ENCODE measurements at regions not wholly inside any gene's neighbourhood (a gene's known extent, or its start where the extent isn't known, plus 50 kb on each side); places are given as distances from the start of the nearest gene placed in this dataset.

DNA sequence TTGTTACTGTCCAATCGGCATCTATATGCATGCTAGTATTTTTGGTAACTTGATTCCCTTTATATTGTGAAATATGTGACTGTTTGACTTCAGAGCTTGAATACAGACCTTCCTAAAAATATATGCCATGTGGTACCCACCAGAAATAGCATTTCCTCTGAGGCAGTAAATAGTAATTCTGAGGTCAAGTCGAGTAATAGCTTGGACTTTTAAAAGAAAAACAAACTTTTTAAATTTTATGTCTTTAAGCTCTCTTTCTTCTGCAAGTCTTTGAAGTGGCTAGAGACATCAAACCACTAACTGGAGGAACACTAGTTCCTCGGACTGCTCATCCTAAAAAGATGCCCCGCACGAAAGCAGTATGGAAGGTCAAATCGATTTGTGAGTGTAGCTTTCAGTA lies 396.8 kb upstream of the SLC14A2 start (continued):
- TF ChIP-seq STAT1 (IDR thresholded peaks at IDR 0.05; ENCODE audit: unreplicated experiment), result no peak
- no peak for TF ChIP-seq ZNF114 (CRISPR knock-in tag; IDR thresholded peaks at IDR 0.05)
- no peak for TF ChIP-seq CREB1 (CRISPR knock-in tag; IDR thresholded peaks at IDR 0.05; ENCODE audit: low read depth)
- TF ChIP-seq, protein P1, sequence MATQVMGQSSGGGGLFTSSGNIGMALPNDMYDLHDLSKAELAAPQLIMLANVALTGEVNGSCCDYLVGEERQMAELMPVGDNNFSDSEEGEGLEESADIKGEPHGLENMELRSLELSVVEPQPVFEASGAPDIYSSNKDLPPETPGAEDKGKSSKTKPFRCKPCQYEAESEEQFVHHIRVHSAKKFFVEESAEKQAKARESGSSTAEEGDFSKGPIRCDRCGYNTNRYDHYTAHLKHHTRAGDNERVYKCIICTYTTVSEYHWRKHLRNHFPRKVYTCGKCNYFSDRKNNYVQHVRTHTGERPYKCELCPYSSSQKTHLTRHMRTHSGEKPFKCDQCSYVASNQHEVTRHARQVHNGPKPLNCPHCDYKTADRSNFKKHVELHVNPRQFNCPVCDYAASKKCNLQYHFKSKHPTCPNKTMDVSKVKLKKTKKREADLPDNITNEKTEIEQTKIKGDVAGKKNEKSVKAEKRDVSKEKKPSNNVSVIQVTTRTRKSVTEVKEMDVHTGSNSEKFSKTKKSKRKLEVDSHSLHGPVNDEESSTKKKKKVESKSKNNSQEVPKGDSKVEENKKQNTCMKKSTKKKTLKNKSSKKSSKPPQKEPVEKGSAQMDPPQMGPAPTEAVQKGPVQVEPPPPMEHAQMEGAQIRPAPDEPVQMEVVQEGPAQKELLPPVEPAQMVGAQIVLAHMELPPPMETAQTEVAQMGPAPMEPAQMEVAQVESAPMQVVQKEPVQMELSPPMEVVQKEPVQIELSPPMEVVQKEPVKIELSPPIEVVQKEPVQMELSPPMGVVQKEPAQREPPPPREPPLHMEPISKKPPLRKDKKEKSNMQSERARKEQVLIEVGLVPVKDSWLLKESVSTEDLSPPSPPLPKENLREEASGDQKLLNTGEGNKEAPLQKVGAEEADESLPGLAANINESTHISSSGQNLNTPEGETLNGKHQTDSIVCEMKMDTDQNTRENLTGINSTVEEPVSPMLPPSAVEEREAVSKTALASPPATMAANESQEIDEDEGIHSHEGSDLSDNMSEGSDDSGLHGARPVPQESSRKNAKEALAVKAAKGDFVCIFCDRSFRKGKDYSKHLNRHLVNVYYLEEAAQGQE (IDR thresholded peaks at IDR 0.05; ENCODE audit: unreplicated experiment), result no peak

DNA sequence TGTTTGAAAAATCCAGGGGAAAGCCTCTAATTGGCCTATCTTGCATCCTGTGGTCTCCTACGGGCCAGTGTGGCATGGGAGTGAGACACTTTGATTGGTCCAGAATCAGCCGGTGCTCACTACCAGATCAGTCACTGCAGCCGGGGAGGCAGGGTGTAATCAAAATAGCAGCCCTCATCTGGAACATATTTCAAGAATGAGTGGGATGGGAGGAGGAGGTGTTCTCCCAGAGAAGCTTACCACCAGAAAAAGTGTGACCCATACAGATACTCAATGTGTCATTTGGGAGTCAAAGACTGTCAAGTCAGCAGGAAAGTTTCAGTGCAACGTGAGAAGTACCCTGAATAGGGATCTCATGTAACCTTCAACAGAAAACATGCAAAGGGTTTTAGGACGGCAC lies 393.9 kb upstream of the SLC14A2 start:
- Histone ChIP-seq H3F3A (replicated peaks; ENCODE audit: low read depth) (no peaks in the 10 kb centered on the region), H3K4me1 (ENCODE audit: insufficient read depth) (peaks cover 3% of the 10 kb centered on the region; the same call in 1 of the 2 replicates), H3K27ac (ENCODE audit: low read depth) (no peak overlapping the region), H4K20me1 (replicated peaks; ENCODE audit: insufficient read depth) (no peaks in the 10 kb centered on the region), H3K4me3 (no peak overlapping the region), H2AFZ (no peak overlapping the region), H3K4me2 (no peak overlapping the region), H3K9me2 (ENCODE audit: insufficient read depth) (peaks cover 18% of the 10 kb centered on the region; the same call in 1 of the 2 replicates), H3K36me3 (ENCODE audit: insufficient read depth) (no peaks in the 10 kb centered on the region), H3K79me2 (replicated peaks; ENCODE audit: insufficient read depth) (no peaks in the 10 kb centered on the region), H3K27me3 (ENCODE audit: insufficient read depth) (no peaks in the 10 kb centered on the region)
- H3K4me3 Mint-ChIP-seq, result no peak overlapping the region
- no peak for ATAC-seq
- peaks cover 5% of the 10 kb centered on the region; the same call in 2 of the 3 replicates for H3K4me1 Mint-ChIP-seq
- no peak overlapping the region for H3K27ac Mint-ChIP-seq
- TF ChIP-seq STAT1 (IDR thresholded peaks at IDR 0.05; ENCODE audit: unreplicated experiment), result no peak
- no peak for TF ChIP-seq EZH2 (IDR thresholded peaks at IDR 0.05; ENCODE audit: low read depth, unreplicated experiment)
- no peak for TF ChIP-seq EZH2phosphoT487 (IDR thresholded peaks at IDR 0.05; ENCODE audit: unreplicated experiment)
- TF ChIP-seq, protein P2, sequence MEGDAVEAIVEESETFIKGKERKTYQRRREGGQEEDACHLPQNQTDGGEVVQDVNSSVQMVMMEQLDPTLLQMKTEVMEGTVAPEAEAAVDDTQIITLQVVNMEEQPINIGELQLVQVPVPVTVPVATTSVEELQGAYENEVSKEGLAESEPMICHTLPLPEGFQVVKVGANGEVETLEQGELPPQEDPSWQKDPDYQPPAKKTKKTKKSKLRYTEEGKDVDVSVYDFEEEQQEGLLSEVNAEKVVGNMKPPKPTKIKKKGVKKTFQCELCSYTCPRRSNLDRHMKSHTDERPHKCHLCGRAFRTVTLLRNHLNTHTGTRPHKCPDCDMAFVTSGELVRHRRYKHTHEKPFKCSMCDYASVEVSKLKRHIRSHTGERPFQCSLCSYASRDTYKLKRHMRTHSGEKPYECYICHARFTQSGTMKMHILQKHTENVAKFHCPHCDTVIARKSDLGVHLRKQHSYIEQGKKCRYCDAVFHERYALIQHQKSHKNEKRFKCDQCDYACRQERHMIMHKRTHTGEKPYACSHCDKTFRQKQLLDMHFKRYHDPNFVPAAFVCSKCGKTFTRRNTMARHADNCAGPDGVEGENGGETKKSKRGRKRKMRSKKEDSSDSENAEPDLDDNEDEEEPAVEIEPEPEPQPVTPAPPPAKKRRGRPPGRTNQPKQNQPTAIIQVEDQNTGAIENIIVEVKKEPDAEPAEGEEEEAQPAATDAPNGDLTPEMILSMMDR (conservative IDR thresholded peaks at IDR 0.05; ENCODE audit: low read depth in 2 of 2), result no peak
- TF ChIP-seq, protein P3, sequence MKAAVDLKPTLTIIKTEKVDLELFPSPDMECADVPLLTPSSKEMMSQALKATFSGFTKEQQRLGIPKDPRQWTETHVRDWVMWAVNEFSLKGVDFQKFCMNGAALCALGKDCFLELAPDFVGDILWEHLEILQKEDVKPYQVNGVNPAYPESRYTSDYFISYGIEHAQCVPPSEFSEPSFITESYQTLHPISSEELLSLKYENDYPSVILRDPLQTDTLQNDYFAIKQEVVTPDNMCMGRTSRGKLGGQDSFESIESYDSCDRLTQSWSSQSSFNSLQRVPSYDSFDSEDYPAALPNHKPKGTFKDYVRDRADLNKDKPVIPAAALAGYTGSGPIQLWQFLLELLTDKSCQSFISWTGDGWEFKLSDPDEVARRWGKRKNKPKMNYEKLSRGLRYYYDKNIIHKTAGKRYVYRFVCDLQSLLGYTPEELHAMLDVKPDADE (IDR thresholded peaks at IDR 0.05), result no peak
- TF ChIP-seq ZNF114 (CRISPR knock-in tag; IDR thresholded peaks at IDR 0.05), result no peak
- TF ChIP-seq, protein P4, sequence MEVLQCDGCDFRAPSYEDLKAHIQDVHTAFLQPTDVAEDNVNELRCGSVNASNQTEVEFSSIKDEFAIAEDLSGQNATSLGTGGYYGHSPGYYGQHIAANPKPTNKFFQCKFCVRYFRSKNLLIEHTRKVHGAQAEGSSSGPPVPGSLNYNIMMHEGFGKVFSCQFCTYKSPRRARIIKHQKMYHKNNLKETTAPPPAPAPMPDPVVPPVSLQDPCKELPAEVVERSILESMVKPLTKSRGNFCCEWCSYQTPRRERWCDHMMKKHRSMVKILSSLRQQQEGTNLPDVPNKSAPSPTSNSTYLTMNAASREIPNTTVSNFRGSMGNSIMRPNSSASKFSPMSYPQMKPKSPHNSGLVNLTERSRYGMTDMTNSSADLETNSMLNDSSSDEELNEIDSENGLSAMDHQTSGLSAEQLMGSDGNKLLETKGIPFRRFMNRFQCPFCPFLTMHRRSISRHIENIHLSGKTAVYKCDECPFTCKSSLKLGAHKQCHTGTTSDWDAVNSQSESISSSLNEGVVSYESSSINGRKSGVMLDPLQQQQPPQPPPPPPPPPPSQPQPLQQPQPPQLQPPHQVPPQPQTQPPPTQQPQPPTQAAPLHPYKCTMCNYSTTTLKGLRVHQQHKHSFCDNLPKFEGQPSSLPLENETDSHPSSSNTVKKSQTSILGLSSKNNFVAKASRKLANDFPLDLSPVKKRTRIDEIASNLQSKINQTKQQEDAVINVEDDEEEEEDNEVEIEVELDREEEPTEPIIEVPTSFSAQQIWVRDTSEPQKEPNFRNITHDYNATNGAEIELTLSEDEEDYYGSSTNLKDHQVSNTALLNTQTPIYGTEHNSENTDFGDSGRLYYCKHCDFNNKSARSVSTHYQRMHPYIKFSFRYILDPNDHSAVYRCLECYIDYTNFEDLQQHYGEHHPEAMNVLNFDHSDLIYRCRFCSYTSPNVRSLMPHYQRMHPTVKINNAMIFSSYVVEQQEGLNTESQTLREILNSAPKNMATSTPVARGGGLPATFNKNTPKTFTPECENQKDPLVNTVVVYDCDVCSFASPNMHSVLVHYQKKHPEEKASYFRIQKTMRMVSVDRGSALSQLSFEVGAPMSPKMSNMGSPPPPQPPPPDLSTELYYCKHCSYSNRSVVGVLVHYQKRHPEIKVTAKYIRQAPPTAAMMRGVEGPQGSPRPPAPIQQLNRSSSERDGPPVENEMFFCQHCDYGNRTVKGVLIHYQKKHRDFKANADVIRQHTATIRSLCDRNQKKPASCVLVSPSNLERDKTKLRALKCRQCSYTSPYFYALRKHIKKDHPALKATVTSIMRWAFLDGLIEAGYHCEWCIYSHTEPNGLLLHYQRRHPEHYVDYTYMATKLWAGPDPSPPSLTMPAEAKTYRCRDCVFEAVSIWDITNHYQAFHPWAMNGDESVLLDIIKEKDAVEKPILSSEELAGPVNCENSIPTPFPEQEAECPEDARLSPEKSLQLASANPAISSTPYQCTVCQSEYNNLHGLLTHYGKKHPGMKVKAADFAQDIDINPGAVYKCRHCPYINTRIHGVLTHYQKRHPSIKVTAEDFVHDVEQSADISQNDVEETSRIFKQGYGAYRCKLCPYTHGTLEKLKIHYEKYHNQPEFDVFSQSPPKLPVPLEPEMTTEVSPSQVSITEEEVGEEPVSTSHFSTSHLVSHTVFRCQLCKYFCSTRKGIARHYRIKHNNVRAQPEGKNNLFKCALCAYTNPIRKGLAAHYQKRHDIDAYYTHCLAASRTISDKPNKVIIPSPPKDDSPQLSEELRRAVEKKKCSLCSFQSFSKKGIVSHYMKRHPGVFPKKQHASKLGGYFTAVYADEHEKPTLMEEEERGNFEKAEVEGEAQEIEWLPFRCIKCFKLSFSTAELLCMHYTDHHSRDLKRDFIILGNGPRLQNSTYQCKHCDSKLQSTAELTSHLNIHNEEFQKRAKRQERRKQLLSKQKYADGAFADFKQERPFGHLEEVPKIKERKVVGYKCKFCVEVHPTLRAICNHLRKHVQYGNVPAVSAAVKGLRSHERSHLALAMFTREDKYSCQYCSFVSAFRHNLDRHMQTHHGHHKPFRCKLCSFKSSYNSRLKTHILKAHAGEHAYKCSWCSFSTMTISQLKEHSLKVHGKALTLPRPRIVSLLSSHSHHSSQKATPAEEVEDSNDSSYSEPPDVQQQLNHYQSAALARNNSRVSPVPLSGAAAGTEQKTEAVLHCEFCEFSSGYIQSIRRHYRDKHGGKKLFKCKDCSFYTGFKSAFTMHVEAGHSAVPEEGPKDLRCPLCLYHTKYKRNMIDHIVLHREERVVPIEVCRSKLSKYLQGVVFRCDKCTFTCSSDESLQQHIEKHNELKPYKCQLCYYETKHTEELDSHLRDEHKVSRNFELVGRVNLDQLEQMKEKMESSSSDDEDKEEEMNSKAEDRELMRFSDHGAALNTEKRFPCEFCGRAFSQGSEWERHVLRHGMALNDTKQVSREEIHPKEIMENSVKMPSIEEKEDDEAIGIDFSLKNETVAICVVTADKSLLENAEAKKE (CRISPR knock-in tag; IDR thresholded peaks at IDR 0.05), result no peak
- TF ChIP-seq JUNB (IDR thresholded peaks at IDR 0.05; ENCODE audit: unreplicated experiment), result no peak
- TF ChIP-seq ZNF331 (CRISPR knock-in tag; IDR thresholded peaks at IDR 0.05; ENCODE audit: low read depth), result no peak
- H3K27me3 Mint-ChIP-seq (ENCODE audit: insufficient read depth, low read depth, poor library complexity), result no peaks in the 10 kb centered on the region
- H3K36me3 Mint-ChIP-seq (ENCODE audit: low read depth), result no peaks in the 10 kb centered on the region
- DNase-seq (ENCODE audit: low spot score), result no peak
- no peaks in the 10 kb centered on the region; the same call in 2 of the 3 replicates for H3K9me3 Mint-ChIP-seq
